PC-9 (cell line): ENCODE measurements at regions not wholly inside any gene's neighbourhood (a gene's known extent, or its start where the extent isn't known, plus 50 kb on each side); places are given as distances from the start of the nearest gene placed in this dataset.

ENCODE experiments used
- EZH2 ChIP-seq: fragments of 200-600 bp; sonication (generic); IDR thresholded peaks from 2 replicates; pipeline ENCODE4 v1.8.0; 2017; ENCODE audit warnings: antibody characterized with exemption, low read depth
- TF ChIP-seq, protein P1 (sequence below): fragments of 200-600 bp; sonication (generic); conservative IDR thresholded peaks from 2 replicates; pipeline ENCODE4 v1.6.1; 2017; ENCODE audit warnings: mixed run types, antibody characterized with exemption, mild to moderate bottlenecking, moderate library complexity

DNA sequence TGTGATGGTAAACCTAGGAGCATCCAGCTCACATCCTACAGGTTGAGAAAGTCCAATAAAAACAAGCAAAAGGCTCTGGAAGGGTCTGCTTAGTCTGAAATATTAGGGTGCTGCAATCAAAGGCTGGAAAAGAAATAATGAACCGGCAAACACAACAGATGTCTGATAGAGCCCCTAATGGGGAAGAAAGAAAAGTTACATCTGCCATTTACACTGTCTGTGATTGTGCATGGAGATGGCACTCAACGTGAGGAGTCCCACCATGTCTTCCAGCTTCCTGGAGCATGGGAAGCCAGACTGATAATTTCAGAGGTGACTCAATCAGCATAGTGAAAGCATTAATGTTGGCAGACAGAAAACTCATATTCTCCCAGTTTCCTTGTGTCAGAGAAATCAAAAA is 307.8 kb downstream of the EPHA4 start:
- TF ChIP-seq, protein P1, sequence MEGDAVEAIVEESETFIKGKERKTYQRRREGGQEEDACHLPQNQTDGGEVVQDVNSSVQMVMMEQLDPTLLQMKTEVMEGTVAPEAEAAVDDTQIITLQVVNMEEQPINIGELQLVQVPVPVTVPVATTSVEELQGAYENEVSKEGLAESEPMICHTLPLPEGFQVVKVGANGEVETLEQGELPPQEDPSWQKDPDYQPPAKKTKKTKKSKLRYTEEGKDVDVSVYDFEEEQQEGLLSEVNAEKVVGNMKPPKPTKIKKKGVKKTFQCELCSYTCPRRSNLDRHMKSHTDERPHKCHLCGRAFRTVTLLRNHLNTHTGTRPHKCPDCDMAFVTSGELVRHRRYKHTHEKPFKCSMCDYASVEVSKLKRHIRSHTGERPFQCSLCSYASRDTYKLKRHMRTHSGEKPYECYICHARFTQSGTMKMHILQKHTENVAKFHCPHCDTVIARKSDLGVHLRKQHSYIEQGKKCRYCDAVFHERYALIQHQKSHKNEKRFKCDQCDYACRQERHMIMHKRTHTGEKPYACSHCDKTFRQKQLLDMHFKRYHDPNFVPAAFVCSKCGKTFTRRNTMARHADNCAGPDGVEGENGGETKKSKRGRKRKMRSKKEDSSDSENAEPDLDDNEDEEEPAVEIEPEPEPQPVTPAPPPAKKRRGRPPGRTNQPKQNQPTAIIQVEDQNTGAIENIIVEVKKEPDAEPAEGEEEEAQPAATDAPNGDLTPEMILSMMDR = no peak
- no peak for TF ChIP-seq EZH2
